Neural cell (in vitro differentiated cells): ENCODE measurements at regions not wholly inside any gene's neighbourhood (a gene's known extent, or its start where the extent isn't known, plus 50 kb on each side); places are given as distances from the start of the nearest gene placed in this dataset.

ENCODE experiments used
- H2AFZ ChIP-seq: fragments of 200-600, 300-800 bp; sonication (generic), shearing (Covaris generic); 2 replicates; pipeline ENCODE4 v1.6.0; 2014; ENCODE audit warnings: low read depth, mild to moderate bottlenecking, antibody characterized with exemption, low read length, moderate library complexity
- H3F3A ChIP-seq: fragments of 200-600 bp; shearing (Covaris generic); 2 replicates; pipeline ENCODE4 v1.6.1; 2016; ENCODE audit warnings: mild to moderate bottlenecking, moderate library complexity, mixed read lengths, antibody characterized with exemption, low read length; ENCODE audit not compliant: insufficient read depth, poor library complexity, severe bottlenecking
- H3K27ac ChIP-seq: fragments of 200-600, 300-800 bp; sonication (generic), shearing (Covaris generic); 2 replicates; pipeline ENCODE4 v1.5.1; 2014; ENCODE audit warnings: mild to moderate bottlenecking, low read length, moderate library complexity
- H3K27me3 ChIP-seq: fragments of 300-800, 200-600 bp; sonication (generic), shearing (Covaris generic); 2 replicates; pipeline ENCODE4 v1.6.0; 2014; ENCODE audit warnings: mild to moderate bottlenecking, low read depth, low read length, moderate library complexity; ENCODE audit not compliant: insufficient read depth
- H3K36me3 ChIP-seq: fragments of 300-800, 200-600 bp; sonication (generic), shearing (Covaris generic); 2 replicates; pipeline ENCODE4 v1.5.1; 2014; ENCODE audit warnings: mild to moderate bottlenecking, antibody characterized with exemption, low read length, moderate library complexity; ENCODE audit not compliant: insufficient read depth
- H3K4me2 ChIP-seq: fragments of 300-800, 200-600 bp; sonication (generic), shearing (Covaris generic); 2 replicates; pipeline ENCODE4 v1.6.0; 2014; ENCODE audit warnings: mild to moderate bottlenecking, low read length
- H3K4me3 ChIP-seq: fragments of 300-800, 200-600 bp; sonication (generic), shearing (Covaris generic); 2 replicates; pipeline ENCODE4 v1.5.1; 2014; ENCODE audit warnings: mild to moderate bottlenecking, low read length, moderate library complexity
- H3K79me2 ChIP-seq: fragments of 200-600 bp; shearing (Covaris generic); replicated peaks from 2 replicates; pipeline ENCODE4 v1.6.0; 2014; ENCODE audit warnings: mild to moderate bottlenecking, low read length, moderate library complexity; ENCODE audit not compliant: insufficient read depth
- H3K9ac ChIP-seq: fragments of 300-800, 200-600 bp; sonication (generic), shearing (Covaris generic); 2 replicates; pipeline ENCODE4 v1.6.1; 2016; ENCODE audit warnings: mild to moderate bottlenecking, low read length, mixed read lengths
- H3K9me2 ChIP-seq: fragments of 200-600 bp; shearing (Covaris generic); 2 replicates; pipeline ENCODE4 v1.6.1; 2016; ENCODE audit warnings: mild to moderate bottlenecking, low read length, mixed read lengths; ENCODE audit not compliant: insufficient read depth
- H3K9me3 ChIP-seq: fragments of 200-600, 300-800 bp; sonication (generic), shearing (Covaris generic); 2 replicates; pipeline ENCODE4 v1.6.1; 2016; ENCODE audit warnings: mild to moderate bottlenecking, mixed run types, low read length, moderate library complexity, mixed read lengths
- H4K20me1 ChIP-seq: fragments of 200-600 bp; shearing (Covaris generic); 2 replicates; pipeline ENCODE4 v1.6.1; 2016; ENCODE audit warnings: mild to moderate bottlenecking, mixed run types; ENCODE audit not compliant: insufficient read depth
- EP300 ChIP-seq: fragments of 450-650 bp; conservative IDR thresholded peaks from 2 replicates; pipeline ENCODE4 v1.6.1; 2014; ENCODE audit warnings: antibody characterized with exemption, mild to moderate bottlenecking, moderate library complexity; ENCODE audit not compliant: poor library complexity, severe bottlenecking
- EZH2 ChIP-seq: fragments of 200-600, 300-800 bp; shearing (Covaris generic), sonication (generic); IDR thresholded peaks from 2 replicates; pipeline ENCODE4 v1.6.1; 2014; ENCODE audit warnings: antibody characterized with exemption, low read length, borderline replicate concordance, mild to moderate bottlenecking; ENCODE audit not compliant: insufficient read depth, poor library complexity, severe bottlenecking
- MXI1 ChIP-seq: fragments of 450-650 bp; conservative IDR thresholded peaks from 2 replicates; pipeline ENCODE4 v1.6.1; 2014; ENCODE audit warnings: antibody characterized with exemption, mild to moderate bottlenecking; ENCODE audit not compliant: poor library complexity, severe bottlenecking
- POLR2AphosphoS5 ChIP-seq: IDR thresholded peaks from 2 replicates; pipeline ENCODE4 v1.6.1; 2012
- RAD21 ChIP-seq: fragments of 450-650 bp; conservative IDR thresholded peaks from 2 replicates; pipeline ENCODE4 v1.6.1; 2014; ENCODE audit warnings: antibody characterized with exemption, mild to moderate bottlenecking, moderate library complexity
- SMC3 ChIP-seq: fragments of 450-650 bp; conservative IDR thresholded peaks from 2 replicates; pipeline ENCODE4 v1.6.1; 2014; ENCODE audit warnings: antibody characterized with exemption, mild to moderate bottlenecking, moderate library complexity; ENCODE audit not compliant: poor library complexity
- TAF1 ChIP-seq: IDR thresholded peaks from 2 replicates; pipeline ENCODE4 v1.6.1; 2012; ENCODE audit warnings: low read depth
- TF ChIP-seq, protein P1 (sequence below): fragments of 450-650 bp; IDR thresholded peaks from 2 replicates; pipeline ENCODE4 v1.5.1; 2014; ENCODE audit warnings: antibody characterized with exemption, mild to moderate bottlenecking, moderate library complexity; ENCODE audit not compliant: poor library complexity, severe bottlenecking
- TF ChIP-seq, protein P2 (sequence below): IDR thresholded peaks from 2 replicates; pipeline ENCODE4 v1.6.1; 2012; ENCODE audit warnings: borderline replicate concordance

DNA sequence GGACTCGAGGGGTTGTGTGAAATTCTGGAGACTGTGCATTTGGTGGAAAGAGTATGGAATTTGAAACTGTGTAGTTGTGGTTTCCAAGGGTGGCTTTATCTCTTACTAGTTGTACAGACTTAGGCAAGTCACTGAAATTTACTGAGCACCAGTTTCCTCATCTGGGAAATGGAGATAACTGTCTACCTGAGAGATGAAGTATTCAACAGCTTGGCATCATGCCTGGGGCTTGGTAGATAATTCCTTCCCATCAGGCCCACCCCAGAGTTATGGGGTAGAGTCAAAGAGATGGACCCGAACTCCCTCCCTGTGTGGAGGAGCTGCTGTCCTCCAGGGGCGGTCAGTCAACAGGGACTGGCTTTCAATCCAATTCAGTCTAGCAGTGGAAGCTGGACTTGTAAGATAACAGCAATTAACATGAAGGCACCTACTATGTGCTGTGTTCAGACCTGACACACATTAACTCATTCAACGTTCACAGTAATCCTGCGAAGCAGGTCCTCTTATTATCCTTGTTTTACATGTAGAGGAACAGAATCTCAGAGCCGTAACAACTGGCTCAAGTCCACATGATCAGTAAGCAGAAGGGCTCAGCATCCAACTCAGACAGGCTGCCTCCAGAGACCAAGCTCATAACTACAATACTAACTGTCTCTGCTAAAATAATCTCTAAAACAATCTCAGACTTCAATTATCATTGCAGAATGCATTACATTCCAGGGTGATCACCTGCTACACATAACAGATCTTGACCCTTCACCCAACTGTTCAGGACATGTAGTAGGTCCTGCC lies 432.1 kb downstream of the LPIN1 start:
- Histone ChIP-seq H3K9me2 (no peaks in the 10 kb centered on the region), H3F3A (no peaks in the 10 kb centered on the region), H2AFZ (no peak overlapping the region), H3K9ac (no peak overlapping the region), H3K36me3 (no peaks in the 10 kb centered on the region), H3K4me2 (no peak overlapping the region), H4K20me1 (no peaks in the 10 kb centered on the region), H3K79me2 (no peaks in the 10 kb centered on the region), H3K4me3 (no peak overlapping the region), H3K9me3 (no peaks in the 10 kb centered on the region), H3K27me3 (no peaks in the 10 kb centered on the region), H3K27ac (no peak overlapping the region)
- TF ChIP-seq, protein P1, sequence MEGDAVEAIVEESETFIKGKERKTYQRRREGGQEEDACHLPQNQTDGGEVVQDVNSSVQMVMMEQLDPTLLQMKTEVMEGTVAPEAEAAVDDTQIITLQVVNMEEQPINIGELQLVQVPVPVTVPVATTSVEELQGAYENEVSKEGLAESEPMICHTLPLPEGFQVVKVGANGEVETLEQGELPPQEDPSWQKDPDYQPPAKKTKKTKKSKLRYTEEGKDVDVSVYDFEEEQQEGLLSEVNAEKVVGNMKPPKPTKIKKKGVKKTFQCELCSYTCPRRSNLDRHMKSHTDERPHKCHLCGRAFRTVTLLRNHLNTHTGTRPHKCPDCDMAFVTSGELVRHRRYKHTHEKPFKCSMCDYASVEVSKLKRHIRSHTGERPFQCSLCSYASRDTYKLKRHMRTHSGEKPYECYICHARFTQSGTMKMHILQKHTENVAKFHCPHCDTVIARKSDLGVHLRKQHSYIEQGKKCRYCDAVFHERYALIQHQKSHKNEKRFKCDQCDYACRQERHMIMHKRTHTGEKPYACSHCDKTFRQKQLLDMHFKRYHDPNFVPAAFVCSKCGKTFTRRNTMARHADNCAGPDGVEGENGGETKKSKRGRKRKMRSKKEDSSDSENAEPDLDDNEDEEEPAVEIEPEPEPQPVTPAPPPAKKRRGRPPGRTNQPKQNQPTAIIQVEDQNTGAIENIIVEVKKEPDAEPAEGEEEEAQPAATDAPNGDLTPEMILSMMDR: no peak
- TF ChIP-seq MXI1 (no peak), EZH2 (no peak), POLR2AphosphoS5 (no peak), TAF1 (no peak), SMC3 (no peak)
- TF ChIP-seq, protein P2, sequence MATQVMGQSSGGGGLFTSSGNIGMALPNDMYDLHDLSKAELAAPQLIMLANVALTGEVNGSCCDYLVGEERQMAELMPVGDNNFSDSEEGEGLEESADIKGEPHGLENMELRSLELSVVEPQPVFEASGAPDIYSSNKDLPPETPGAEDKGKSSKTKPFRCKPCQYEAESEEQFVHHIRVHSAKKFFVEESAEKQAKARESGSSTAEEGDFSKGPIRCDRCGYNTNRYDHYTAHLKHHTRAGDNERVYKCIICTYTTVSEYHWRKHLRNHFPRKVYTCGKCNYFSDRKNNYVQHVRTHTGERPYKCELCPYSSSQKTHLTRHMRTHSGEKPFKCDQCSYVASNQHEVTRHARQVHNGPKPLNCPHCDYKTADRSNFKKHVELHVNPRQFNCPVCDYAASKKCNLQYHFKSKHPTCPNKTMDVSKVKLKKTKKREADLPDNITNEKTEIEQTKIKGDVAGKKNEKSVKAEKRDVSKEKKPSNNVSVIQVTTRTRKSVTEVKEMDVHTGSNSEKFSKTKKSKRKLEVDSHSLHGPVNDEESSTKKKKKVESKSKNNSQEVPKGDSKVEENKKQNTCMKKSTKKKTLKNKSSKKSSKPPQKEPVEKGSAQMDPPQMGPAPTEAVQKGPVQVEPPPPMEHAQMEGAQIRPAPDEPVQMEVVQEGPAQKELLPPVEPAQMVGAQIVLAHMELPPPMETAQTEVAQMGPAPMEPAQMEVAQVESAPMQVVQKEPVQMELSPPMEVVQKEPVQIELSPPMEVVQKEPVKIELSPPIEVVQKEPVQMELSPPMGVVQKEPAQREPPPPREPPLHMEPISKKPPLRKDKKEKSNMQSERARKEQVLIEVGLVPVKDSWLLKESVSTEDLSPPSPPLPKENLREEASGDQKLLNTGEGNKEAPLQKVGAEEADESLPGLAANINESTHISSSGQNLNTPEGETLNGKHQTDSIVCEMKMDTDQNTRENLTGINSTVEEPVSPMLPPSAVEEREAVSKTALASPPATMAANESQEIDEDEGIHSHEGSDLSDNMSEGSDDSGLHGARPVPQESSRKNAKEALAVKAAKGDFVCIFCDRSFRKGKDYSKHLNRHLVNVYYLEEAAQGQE: no peak

DNA sequence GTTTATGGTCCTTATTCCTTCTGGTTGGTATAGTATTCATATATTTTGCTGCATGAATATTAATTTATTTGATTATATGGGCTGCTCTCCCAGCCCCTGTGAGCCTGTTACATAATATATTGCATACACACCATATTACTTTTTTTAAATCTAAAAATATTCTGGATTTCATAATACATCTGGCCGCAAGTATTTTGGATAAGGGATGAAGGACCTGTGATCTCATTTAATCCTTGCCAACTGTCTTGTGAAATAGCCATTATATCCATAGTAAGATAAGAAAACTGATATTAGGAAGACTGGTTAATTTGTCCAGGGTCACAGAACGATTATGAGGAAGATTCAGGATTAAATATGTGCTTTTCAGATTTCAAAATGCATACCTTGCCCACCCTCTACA lies 433.6 kb downstream of the LPIN1 start:
- Histone ChIP-seq H3K36me3 (no peaks in the 10 kb centered on the region), H2AFZ (no peak overlapping the region), H3K9ac (no peak overlapping the region), H3F3A (no peaks in the 10 kb centered on the region), H3K9me3 (no peaks in the 10 kb centered on the region), H3K27me3 (no peaks in the 10 kb centered on the region), H3K4me2 (no peak overlapping the region), H4K20me1 (no peaks in the 10 kb centered on the region), H3K9me2 (no peaks in the 10 kb centered on the region), H3K27ac (no peak overlapping the region), H3K79me2 (no peaks in the 10 kb centered on the region), H3K4me3 (no peak overlapping the region)
- TF ChIP-seq POLR2AphosphoS5 (no peak), EZH2 (no peak), SMC3 (no peak), EP300 (no peak), RAD21 (no peak), MXI1 (no peak), TAF1 (no peak)
- TF ChIP-seq, protein P2: no peak
- TF ChIP-seq, protein P1: no peak
